Fibroblast of the aortic adventitia (primary cell): ENCODE measurements at regions not wholly inside any gene's neighbourhood (a gene's known extent, or its start where the extent isn't known, plus 50 kb on each side); places are given as distances from the start of the nearest gene placed in this dataset.
"Not testable (repeated sequence)": the region's sequence is repeated elsewhere in the genome, so short reads cannot be mapped to it uniquely, and the experiment has no call there.

Experiments used
- DNase-seq: peaks from one replicate; pipeline ENCODE4 v3.0.0-alpha.2; 2010; ENCODE audit warnings: low read depth
- H3K4me3 ChIP-seq: 2 replicates; pipeline ENCODE4 v1.5.1; 2011; ENCODE audit warnings: low read depth, mild to moderate bottlenecking, control low read depth, low read length, moderate library complexity
- TF ChIP-seq, protein P1 (sequence below): IDR thresholded peaks from 2 replicates; pipeline ENCODE4 v1.5.1; 2011; ENCODE audit warnings: mild to moderate bottlenecking, low read length, control low read depth, inconsistent platforms; ENCODE audit not compliant: insufficient read depth

DNA sequence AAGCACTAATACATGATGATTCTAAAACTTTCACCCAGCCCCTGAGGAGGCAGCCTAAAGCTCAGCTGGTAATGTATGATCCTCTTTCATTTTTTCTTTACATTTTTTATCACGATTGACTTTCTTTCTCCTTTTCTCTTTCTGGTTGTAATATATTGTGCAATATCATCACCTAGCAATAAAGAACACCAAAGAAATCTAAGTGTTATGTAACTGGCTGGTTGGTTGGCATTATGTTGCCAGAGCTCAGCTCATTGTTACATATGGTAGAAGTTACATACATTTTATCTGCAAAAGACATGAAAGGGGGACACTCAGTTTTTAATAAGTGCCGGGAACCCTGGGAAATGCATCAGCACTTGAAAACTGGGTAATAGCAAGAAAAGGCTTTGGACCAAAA is 432.1 kb upstream of the DDI1 start:
- DNase-seq = no peak
- TF ChIP-seq, protein P1, sequence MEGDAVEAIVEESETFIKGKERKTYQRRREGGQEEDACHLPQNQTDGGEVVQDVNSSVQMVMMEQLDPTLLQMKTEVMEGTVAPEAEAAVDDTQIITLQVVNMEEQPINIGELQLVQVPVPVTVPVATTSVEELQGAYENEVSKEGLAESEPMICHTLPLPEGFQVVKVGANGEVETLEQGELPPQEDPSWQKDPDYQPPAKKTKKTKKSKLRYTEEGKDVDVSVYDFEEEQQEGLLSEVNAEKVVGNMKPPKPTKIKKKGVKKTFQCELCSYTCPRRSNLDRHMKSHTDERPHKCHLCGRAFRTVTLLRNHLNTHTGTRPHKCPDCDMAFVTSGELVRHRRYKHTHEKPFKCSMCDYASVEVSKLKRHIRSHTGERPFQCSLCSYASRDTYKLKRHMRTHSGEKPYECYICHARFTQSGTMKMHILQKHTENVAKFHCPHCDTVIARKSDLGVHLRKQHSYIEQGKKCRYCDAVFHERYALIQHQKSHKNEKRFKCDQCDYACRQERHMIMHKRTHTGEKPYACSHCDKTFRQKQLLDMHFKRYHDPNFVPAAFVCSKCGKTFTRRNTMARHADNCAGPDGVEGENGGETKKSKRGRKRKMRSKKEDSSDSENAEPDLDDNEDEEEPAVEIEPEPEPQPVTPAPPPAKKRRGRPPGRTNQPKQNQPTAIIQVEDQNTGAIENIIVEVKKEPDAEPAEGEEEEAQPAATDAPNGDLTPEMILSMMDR = no peak
- no peak overlapping the region for H3K4me3 ChIP-seq

DNA sequence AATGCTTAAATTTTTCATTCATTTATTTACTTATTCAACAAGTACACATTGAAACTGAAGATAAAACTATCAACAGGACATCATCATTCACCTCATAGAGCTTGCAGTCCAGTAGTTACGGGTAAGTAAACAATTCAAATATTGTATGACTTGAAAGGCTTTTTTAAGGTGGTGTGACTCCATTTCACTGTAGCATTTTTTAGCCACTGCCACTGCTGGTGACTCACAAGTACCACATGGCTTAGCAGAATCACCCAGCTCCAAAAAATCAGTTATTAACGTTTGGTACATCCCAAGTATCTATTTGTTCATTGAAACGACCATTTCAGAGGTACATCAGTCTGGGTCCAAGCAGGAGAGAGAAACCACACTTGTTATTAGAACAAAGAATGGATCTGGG is 427.9 kb upstream of the DDI1 start:
- H3K4me3 ChIP-seq = no peak overlapping the region
- DNase-seq = no peak
- TF ChIP-seq, protein P1 = no peak

DNA sequence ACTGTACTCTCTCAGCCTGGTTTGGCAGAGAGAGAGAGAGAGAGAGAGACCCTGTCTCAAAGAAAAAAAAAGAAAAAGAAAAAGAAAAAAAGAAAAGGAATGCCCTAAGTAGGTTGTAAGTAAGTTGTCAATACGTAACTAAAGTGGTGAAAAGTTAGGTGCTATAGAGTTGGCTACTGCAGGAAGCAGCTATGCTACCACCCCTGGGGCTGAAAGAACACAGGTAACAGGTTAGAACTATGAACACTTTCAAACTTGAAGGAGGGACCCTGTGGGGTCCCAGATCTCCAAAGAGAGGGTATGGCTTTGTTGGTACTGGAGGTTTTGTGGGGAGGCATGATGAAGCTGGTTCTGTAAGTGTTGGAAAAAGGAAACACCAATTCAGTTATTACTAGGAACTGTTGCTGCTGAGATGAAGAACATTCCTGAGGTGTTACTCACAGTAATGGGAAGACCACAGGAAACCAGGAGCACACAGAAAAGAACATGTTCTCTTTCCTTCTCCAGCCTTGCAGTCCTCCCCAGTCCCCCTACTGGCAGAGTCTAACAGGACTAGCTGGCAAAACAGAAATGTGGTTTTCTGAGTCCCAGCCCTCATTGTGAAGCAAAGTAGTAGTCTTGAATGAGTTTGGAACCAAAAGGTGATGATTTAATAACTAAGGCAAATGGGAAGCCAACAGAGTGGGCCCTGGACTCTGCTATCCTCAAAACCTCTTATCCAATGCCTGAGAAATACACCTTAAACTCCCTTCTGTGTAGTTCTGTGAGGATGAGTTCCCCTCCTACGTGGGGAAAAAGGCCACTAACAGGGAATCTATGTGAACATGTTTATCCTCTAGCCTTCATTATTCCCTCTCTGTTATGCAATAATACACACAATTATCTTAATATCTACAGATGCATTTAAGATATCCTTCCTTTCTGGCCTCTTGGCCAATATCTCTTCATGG is 427.0 kb upstream of the DDI1 start:
- TF ChIP-seq, protein P1 = peak; percentile 88
- no peak overlapping the region for H3K4me3 ChIP-seq
- DNase-seq = peak; percentile 96

DNA sequence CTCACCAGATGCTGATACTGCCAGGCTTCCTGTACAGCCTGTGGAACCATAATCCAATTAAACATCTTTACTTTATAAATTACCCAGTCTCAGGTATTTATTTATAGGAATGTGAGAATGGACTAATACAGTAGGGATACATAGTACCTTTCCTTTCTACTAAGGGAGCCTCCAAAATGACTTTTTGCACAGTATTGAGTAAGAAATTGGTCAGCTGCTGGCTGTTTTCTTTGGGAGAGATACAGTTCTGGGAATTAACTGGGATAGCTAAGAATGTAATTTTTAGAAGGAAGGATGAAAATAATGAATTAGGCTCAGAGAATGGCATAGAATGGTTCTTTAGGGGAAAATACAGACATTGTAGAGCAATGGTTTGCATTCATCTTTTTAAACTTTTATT is 426.0 kb upstream of the DDI1 start:
- H3K4me3 ChIP-seq = no peak overlapping the region
- TF ChIP-seq, protein P1 = no peak
- DNase-seq = peak; percentile 52

DNA sequence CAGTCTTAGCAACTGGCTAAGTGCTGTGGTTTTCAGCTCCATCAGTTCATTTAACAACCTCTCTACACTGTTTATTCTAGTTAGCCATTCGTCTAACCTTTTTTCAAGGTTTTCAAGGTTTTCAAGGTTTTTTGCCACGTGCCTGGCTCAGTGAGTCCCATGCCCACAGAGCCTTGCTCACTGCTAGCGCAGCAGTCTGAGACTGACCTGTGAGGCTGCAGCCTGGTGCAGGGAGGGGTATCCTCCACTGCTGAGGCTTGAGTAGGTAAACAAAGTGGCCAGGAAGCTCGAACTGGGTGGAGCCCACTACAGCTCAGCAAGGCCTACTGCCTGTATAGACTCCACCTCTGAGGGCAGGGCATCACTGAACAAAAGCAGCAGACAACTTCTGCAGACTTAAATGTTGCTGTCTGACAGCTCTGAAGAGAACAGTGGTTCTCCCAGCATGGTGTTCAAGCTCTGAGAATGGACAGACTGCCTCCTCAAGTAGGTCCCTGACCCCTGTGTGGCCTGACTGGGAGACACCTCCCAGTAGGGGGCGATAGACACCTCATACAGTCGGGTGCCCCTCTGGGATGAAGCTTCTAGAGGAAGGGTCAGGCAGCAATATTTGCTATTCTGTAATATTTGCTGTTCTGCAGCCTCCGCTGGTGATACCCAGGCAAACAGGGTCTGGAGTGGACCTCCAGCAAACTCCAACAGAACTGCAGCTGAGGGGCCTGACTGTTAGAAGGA is 424.7 kb upstream of the DDI1 start:
- not testable (repeated sequence) for DNase-seq, H3K4me3 ChIP-seq

DNA sequence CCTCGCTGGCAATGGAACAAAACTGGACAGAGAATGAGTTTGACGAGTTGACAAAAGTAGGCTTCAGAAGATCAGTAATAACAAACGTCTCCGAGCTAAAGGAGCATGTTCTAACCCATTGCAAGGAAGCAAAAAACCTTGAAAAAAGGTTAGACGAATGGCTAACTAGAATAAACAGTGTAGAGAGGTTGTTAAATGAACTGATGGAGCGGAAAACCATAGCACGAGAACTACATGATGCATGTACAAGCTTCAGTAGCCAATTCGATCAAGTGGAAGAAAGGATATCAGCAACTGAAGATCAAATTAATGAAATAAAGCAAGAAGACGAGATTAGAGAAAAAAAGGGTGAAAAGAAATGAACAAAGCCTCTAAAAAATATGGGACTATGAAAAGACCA is 424.0 kb upstream of the DDI1 start:
- not testable (repeated sequence) for H3K4me3 ChIP-seq, DNase-seq

DNA sequence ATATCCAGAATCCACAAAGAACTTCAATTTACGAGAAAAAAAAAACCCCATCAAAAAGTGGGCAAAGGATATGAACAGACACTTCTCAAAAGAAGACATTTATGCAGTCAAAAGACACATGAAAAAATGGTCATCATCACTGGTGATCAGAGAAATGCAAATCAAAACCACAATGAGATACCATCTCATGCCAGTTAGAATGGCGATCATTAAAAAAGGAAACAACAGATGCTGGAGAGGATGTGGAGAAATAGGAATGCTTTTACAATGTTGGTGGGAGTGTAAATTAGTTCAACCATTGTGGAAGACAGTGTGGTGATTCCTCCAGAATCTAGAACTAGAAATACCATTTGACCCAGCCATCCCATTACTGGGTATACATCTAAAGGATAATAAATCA is 419.9 kb upstream of the DDI1 start:
- not testable (repeated sequence) for DNase-seq

DNA sequence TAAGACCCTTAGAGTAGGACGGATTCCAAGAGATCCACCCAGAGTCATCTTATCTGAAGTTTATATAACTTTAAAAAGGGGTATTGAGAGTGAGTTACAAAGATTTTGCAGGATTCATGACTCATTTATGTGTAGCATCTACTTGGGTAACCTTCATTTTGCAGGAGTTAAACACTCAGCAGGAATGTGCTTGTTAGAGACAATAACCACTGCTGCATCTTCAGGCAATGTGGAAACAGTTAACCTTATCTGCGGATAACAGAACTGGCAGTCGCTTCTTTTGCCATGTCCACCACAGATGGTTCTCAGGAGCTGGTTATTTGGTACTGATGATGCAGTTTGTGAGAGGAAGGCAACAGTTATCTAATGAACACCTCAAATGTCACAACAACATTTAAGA is 417.9 kb upstream of the DDI1 start:
- no peak overlapping the region for H3K4me3 ChIP-seq
- TF ChIP-seq, protein P1 = no peak
- DNase-seq = peak; percentile 83

More for the DNA sequence above, 419.9 kb upstream of the DDI1 start:
- not testable (repeated sequence) for H3K4me3 ChIP-seq
